Esophagus muscularis mucosa (tissue), 4 donors: ENCODE measurements at regions not wholly inside any gene's neighbourhood (a gene's known extent, or its start where the extent isn't known, plus 50 kb on each side); places are given as distances from the start of the nearest gene placed in this dataset.

ENCODE experiments used
- DNase-seq: peaks from one replicate; pipeline ENCODE4 v3.0.0-alpha.2; 2017; ENCODE audit errors: extremely low spot score
- H3K27ac ChIP-seq, 4 donors: fragments of 200-600 bp; sonication (generic); replicated peaks in 1 of 4; 1 replicate in 3 of 4; 2 replicates in 1 of 4; pipeline ENCODE4 v1.5.1; 2016 to 2019; ENCODE audit warnings: mild to moderate bottlenecking in 1 of 4
- H3K27me3 ChIP-seq, 4 donors: fragments of 200-600 bp; sonication (generic); one replicate each; pipeline versions ENCODE4 v1.5.1 to v1.6.0; 2016 to 2019
- H3K36me3 ChIP-seq, 4 donors: fragments of 200-600 bp; sonication (generic); one replicate each; pipeline ENCODE4 v1.5.1; 2016 to 2019
- H3K4me1 ChIP-seq, 4 donors: fragments of 200-600 bp; sonication (generic); one replicate each; pipeline ENCODE4 v1.5.1; 2016 to 2019
- H3K4me3 ChIP-seq, 4 donors: fragments of 200-600 bp; sonication (generic); 1 replicate in 2 of 4; 2 replicates in 2 of 4; pipeline ENCODE4 v1.5.1; 2016 to 2019; ENCODE audit warnings: mild to moderate bottlenecking in 4 of 4, moderate library complexity in 1 of 4
- H3K9me3 ChIP-seq, 4 donors: fragments of 200-600 bp; sonication (generic); 1 replicate in 3 of 4; 2 replicates in 1 of 4; pipeline ENCODE4 v1.5.1; 2016 to 2019
- CTCF ChIP-seq, 3 experiments: fragments of 200-600 bp in 2 of 3; fragments of 450-650 bp in 1 of 3; sonication (generic) in 2 of 3; IDR thresholded peaks; one replicate each; pipeline ENCODE4 v1.5.1; 2017 to 2019; ENCODE audit warnings: antibody characterized with exemption in 3 of 3, mild to moderate bottlenecking in 2 of 3, moderate library complexity in 1 of 3
- EP300 ChIP-seq: sonication (generic); formaldehyde crosslinking; IDR thresholded peaks from one replicate; pipeline ENCODE4 v1.6.1; 2017; ENCODE audit warnings: antibody characterized with exemption
- POLR2A ChIP-seq: fragments of 450-650 bp; IDR thresholded peaks from one replicate; pipeline ENCODE4 v1.6.1; 2017; ENCODE audit warnings: antibody characterized with exemption, moderate library complexity, mild to moderate bottlenecking, low read depth
- POLR2AphosphoS5 ChIP-seq, 2 donors: sonication (generic); formaldehyde crosslinking; IDR thresholded peaks; one replicate each; pipeline ENCODE4 v1.6.1; 2017; ENCODE audit warnings: antibody characterized with exemption in 2 of 2
- WGBS: methylation state at CpG from one replicate; pipeline ENCODE4 v1.1.5; 2018; 5-methylcytosine and 5-hydroxymethylcytosine counted together
- intact Hi-C: fragments of 100-400 bp; cut with DNase I; formaldehyde crosslinking; loops from one replicate; pipeline ENCODE4 v1.15.1; 2023

DNA sequence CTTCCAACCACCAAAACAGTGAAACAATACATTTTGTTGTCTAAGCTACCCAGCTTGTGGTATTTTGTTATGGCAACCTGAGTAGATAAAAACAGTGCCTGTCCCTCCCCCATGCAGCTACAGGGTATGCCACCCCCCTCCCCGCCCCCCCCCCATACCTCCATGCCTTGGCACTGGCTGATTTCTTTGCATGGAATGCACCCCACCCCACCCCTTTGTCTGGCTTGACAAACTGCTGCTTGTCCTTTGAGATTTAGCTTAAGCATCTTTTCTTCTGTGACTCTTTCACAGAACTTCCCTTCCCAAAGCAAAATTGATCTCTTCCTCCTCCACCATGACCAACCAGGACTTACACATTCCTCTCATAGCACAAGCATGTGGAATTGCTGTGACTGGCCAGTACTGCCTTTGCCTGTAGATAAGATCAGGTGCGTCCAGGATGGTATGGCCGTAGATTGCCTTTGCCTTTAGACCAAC, 64.6 kb upstream of the ADGRF1 start:
- Histone ChIP-seq H3K4me3 (no peak overlapping the region), H3K27me3 (no peaks in the 10 kb centered on the region), H3K4me1 (peaks cover 0 to 11% (median 0%) of the 10 kb centered on the region in 4 donors), H3K36me3 (no peaks in the 10 kb centered on the region), H3K9me3 (no peaks in the 10 kb centered on the region), H3K27ac (no peak overlapping the region)
- intact Hi-C loops, result no loop called here
- DNase-seq, result no peak
- 70% methylated on average over 3 of the region's 3 CpGs for WGBS
- TF ChIP-seq EP300 (no peak), POLR2A (no peak), CTCF (IDR thresholded peaks at IDR 0.05) (no peak), POLR2AphosphoS5 (IDR thresholded peaks at IDR 0.05) (no peak)

- H3K36me3 ChIP-seq, result no peaks in the 10 kb centered on the region
- H3K4me3 ChIP-seq, result no peak overlapping the region
- intact Hi-C loops, result no loop called here
- H3K27me3 ChIP-seq, result no peaks in the 10 kb centered on the region
- peaks cover 0 to 11% (median 0%) of the 10 kb centered on the region in 4 donors for H3K4me1 ChIP-seq
- TF ChIP-seq EP300 (no peak), POLR2A (no peak), POLR2AphosphoS5 (IDR thresholded peaks at IDR 0.05) (no peak), CTCF (IDR thresholded peaks at IDR 0.05) (no peak)
- no peak for DNase-seq
- WGBS, result 63% methylated on average over 3 of the region's 3 CpGs
- H3K9me3 ChIP-seq, result no peaks in the 10 kb centered on the region
- no peak overlapping the region for H3K27ac ChIP-seq
Measured at GRCh38 chr6:47106216-47106615, 64.1 kb upstream of the ADGRF1 start.

DNA sequence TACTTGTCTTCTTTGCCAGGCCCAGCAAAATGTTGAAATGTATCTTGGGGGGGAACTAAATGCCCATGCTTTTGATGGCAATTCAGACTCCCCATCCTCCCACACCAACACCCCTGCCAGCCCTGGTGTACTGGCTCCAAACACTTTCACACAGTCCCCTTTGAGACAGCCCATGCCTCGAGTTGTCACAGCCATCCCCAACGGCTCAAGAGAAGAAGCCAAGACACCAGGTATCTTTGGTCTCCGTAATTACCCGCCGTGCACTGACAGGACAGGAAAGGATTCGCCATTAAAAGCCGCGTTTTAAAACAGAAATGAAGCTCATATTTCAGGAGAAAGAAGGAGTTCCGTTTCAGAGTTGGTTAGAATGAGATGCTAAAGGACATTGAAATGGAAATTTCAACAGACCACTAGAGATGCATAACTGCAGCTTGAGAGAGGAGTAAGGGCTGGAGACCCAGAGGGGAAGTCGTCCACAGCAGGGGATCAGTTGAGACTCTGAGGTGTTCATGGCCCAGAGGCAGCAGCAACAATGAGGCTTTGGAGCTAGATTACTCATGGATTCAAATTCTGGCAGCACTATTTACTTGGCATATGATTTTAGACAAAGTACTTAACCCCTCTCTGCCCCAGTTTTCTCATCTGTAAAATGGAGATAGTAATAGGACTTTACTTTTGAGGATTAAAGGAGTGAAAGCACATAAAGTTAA, 63.5 kb upstream of the ADGRF1 start:
- intact Hi-C loops, result no loop called here
- no peaks in the 10 kb centered on the region for H3K36me3 ChIP-seq
- H3K4me1 ChIP-seq, result peaks cover 0 to 11% (median 0%) of the 10 kb centered on the region in 4 donors
- H3K4me3 ChIP-seq, result no peak overlapping the region
- no peak overlapping the region for H3K27ac ChIP-seq
- H3K27me3 ChIP-seq, result no peaks in the 10 kb centered on the region
- H3K9me3 ChIP-seq, result no peaks in the 10 kb centered on the region
- WGBS, result 90% methylated on average over 10 of the region's 10 CpGs
- DNase-seq, result no peak
- no peak for TF ChIP-seq CTCF (IDR thresholded peaks at IDR 0.05)
- no peak for TF ChIP-seq POLR2AphosphoS5 (IDR thresholded peaks at IDR 0.05)
- no peak for TF ChIP-seq EP300
- TF ChIP-seq POLR2A, result no peak

DNA sequence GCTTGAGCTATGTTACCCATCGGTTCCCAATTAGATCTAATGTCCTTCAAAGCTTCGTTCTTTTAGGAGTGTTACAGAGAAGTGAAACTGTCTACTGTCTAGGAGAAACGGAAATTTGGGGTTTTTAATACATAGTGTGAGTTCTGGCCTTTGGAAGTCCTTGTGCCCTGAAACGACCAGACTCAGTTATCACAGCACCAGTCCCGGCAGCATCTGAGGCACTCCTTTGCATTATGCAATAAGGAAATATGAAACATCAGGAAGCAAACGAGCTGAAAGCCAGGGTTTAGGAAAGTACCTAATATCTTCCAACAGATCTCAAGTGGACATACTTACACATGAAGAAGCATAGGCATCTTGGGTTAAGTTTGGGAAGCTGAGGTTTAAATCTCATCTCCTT, 61.8 kb upstream of the ADGRF1 start:
- no peak overlapping the region for H3K4me3 ChIP-seq
- no peaks in the 10 kb centered on the region for H3K9me3 ChIP-seq
- WGBS, result 59% methylated on average over 6 of the region's 6 CpGs
- DNase-seq, result no peak
- peaks cover 0 to 11% (median 1%) of the 10 kb centered on the region in 4 donors for H3K4me1 ChIP-seq
- H3K27ac ChIP-seq, result no peak overlapping the region
- no peaks in the 10 kb centered on the region for H3K36me3 ChIP-seq
- TF ChIP-seq CTCF (IDR thresholded peaks at IDR 0.05) (no peak), EP300 (no peak), POLR2AphosphoS5 (IDR thresholded peaks at IDR 0.05) (no peak), POLR2A (no peak)
- intact Hi-C loops, result no loop called here
- no peaks in the 10 kb centered on the region for H3K27me3 ChIP-seq

DNA sequence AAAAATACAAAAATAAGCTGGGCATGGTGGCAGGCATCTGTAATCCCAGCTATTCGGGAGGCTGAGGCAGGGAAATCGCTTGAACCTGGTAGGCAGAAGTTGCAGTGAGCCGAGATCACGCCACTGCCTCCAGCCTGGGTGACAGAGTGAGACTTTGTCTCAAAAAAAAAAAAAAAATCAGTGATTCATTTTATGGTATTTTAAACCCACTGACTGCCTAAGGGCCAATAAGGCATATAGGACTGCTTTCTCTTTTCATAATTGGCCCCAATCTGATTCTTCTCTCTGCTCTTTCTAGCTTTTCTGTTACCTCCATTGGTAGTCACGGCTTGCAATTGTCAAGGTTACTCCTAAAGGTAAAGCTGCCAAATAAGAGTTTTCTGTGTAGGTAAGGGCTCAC, 60.2 kb upstream of the ADGRF1 start:
- Histone ChIP-seq H3K27me3 (no peaks in the 10 kb centered on the region), H3K36me3 (no peaks in the 10 kb centered on the region), H3K4me1 (peaks cover 5 to 20% (median 13%) of the 10 kb centered on the region in 4 donors), H3K4me3 (no peak overlapping the region), H3K9me3 (no peaks in the 10 kb centered on the region), H3K27ac (no peak overlapping the region)
- TF ChIP-seq POLR2AphosphoS5 (IDR thresholded peaks at IDR 0.05) (no peak), EP300 (no peak), CTCF (IDR thresholded peaks at IDR 0.05) (no peak), POLR2A (no peak)
- intact Hi-C loops, result no loop called here
- no peak for DNase-seq
- WGBS, result 92% methylated on average over 5 of the region's 5 CpGs
